GM18867 (cell line): ENCODE measurements at regions not wholly inside any gene's neighbourhood (a gene's known extent, or its start where the extent isn't known, plus 50 kb on each side); places are given as distances from the start of the nearest gene placed in this dataset.

ENCODE experiments used
- ATAC-seq: cut with Tn5 transposase; IDR thresholded peaks from one replicate; pipeline ENCODE4 v1.9.1; 2021; ENCODE audit warnings: mild to moderate bottlenecking, moderate library complexity; ENCODE audit not compliant: unreplicated experiment

- ATAC-seq, result no peak
Observed at GRCh38 chr10:60728056-60728455, 50.2 kb upstream of the CDK1 start.

GRCh38 chr10:60726257-60726656 is 52.0 kb upstream of the CDK1 start:
- no peak for ATAC-seq

GRCh38 chr10:60722623-60723022 is 55.7 kb upstream of the CDK1 start:
- no peak for ATAC-seq

GRCh38 chr10:60719721-60720120 is 58.6 kb upstream of the CDK1 start:
- no peak for ATAC-seq

GRCh38 chr10:60718886-60719285 is 59.4 kb upstream of the CDK1 start:
- no peak for ATAC-seq

- peak; percentile 87 for ATAC-seq
Observed at GRCh38 chr10:60717852-60718251, 60.4 kb upstream of the CDK1 start.

GRCh38 chr10:60714233-60714632 is 64.0 kb upstream of the CDK1 start:
- peak; percentile 69 for ATAC-seq

- no peak for ATAC-seq
Observed at GRCh38 chr10:60711496-60711895, 66.8 kb upstream of the CDK1 start.

GRCh38 chr10:60710041-60710440 is 68.2 kb upstream of the CDK1 start:
- ATAC-seq, result no peak

- ATAC-seq, result no peak
Observed at GRCh38 chr10:60708666-60709065, 69.6 kb upstream of the CDK1 start.

- no peak for ATAC-seq
Observed at GRCh38 chr10:60707841-60708240, 70.4 kb upstream of the CDK1 start.

- ATAC-seq, result no peak
Observed at GRCh38 chr10:60706146-60706545, 72.1 kb upstream of the CDK1 start.

GRCh38 chr10:60705376-60705775 is 72.9 kb upstream of the CDK1 start:
- ATAC-seq, result no peak

GRCh38 chr10:60704471-60704870 is 73.8 kb upstream of the CDK1 start:
- no peak for ATAC-seq

- ATAC-seq, result no peak
Observed at GRCh38 chr10:60703266-60704041, 74.8 kb upstream of the CDK1 start.

- no peak for ATAC-seq
Observed at GRCh38 chr10:60687679-60688078, 90.6 kb upstream of the CDK1 start.

GRCh38 chr10:60684091-60684490 is 94.2 kb upstream of the CDK1 start:
- no peak for ATAC-seq

GRCh38 chr10:60681103-60681502 is 97.2 kb upstream of the CDK1 start:
- no peak for ATAC-seq

- no peak for ATAC-seq
Observed at GRCh38 chr10:60679388-60679990, 98.8 kb upstream of the CDK1 start.

GRCh38 chr10:60678978-60679377 is 99.3 kb upstream of the CDK1 start:
- no peak for ATAC-seq

- no peak for ATAC-seq
Observed at GRCh38 chr10:60677531-60678129, 100.6 kb upstream of the CDK1 start.

GRCh38 chr10:60675236-60675635 is 103.0 kb upstream of the CDK1 start:
- no peak for ATAC-seq
